ENCODE measurements at regions not wholly inside any gene's neighbourhood (a gene's known extent, or its start where the extent isn't known, plus 50 kb on each side); places are given as distances from the start of the nearest gene placed in this dataset.
"Not testable (repeated sequence)": the region's sequence is repeated elsewhere in the genome, so short reads cannot be mapped to it uniquely, and the experiment has no call there.

GRCh38 chr10:43923328-43923727 is 274.6 kb upstream of the ZNF32 start:
- in situ Hi-C loops (cut with HindIII; ENCODE audit: low sequenced_read_pairs), result no loop called here

GRCh38 chr10:43922335-43923280 is 273.9 kb upstream of the ZNF32 start:
- in situ Hi-C loops (cut with HindIII; ENCODE audit: low sequenced_read_pairs), result no loop called here

- in situ Hi-C loops (cut with HindIII; ENCODE audit: low sequenced_read_pairs), result no loop called here
Measured at GRCh38 chr10:43921881-43922280, 273.2 kb upstream of the ZNF32 start.

- in situ Hi-C loops (cut with HindIII; ENCODE audit: low sequenced_read_pairs), result no loop called here
Measured at GRCh38 chr10:43921478-43921877, 272.8 kb upstream of the ZNF32 start.

GRCh38 chr10:43920236-43920758 is 271.6 kb upstream of the ZNF32 start:
- in situ Hi-C loops (cut with HindIII; ENCODE audit: low sequenced_read_pairs), result not testable (repeated sequence)

- in situ Hi-C loops (cut with HindIII; ENCODE audit: low sequenced_read_pairs), result no loop called here
Measured at GRCh38 chr10:43913676-43914235, 265.1 kb upstream of the ZNF32 start.

GRCh38 chr10:43912469-43912868 is 263.8 kb upstream of the ZNF32 start:
- in situ Hi-C loops (cut with HindIII; ENCODE audit: low sequenced_read_pairs), result no loop called here

GRCh38 chr10:43906490-43906889 is 257.8 kb upstream of the ZNF32 start:
- in situ Hi-C loops (cut with HindIII; ENCODE audit: low sequenced_read_pairs), result no loop called here

GRCh38 chr10:43905512-43906236 is 257.0 kb upstream of the ZNF32 start:
- in situ Hi-C loops (cut with HindIII; ENCODE audit: low sequenced_read_pairs), result no loop called here

GRCh38 chr10:43904844-43905243 is 256.2 kb upstream of the ZNF32 start:
- in situ Hi-C loops (cut with HindIII; ENCODE audit: low sequenced_read_pairs), result no loop called here

- in situ Hi-C loops (cut with HindIII; ENCODE audit: low sequenced_read_pairs), result no loop called here
Measured at GRCh38 chr10:43904301-43904700, 255.6 kb upstream of the ZNF32 start.

GRCh38 chr10:43903451-43903850 is 254.8 kb upstream of the ZNF32 start:
- in situ Hi-C loops (cut with HindIII; ENCODE audit: low sequenced_read_pairs), result no loop called here

- in situ Hi-C loops (cut with HindIII; ENCODE audit: low sequenced_read_pairs), result no loop called here
Measured at GRCh38 chr10:43902842-43903241, 254.2 kb upstream of the ZNF32 start.

- in situ Hi-C loops (cut with HindIII; ENCODE audit: low sequenced_read_pairs), result no loop called here
Measured at GRCh38 chr10:43901744-43902504, 253.2 kb upstream of the ZNF32 start.

GRCh38 chr10:43901302-43901701 is 252.6 kb upstream of the ZNF32 start:
- in situ Hi-C loops (cut with HindIII; ENCODE audit: low sequenced_read_pairs), result no loop called here

- in situ Hi-C loops (cut with HindIII; ENCODE audit: low sequenced_read_pairs), result no loop called here
Measured at GRCh38 chr10:43900571-43900970, 251.9 kb upstream of the ZNF32 start.

- in situ Hi-C loops (cut with HindIII; ENCODE audit: low sequenced_read_pairs), result loop anchor here (5.0 to 10.0 kb wide), 3 partner anchors 42 to 75 kb away; no protein-coding TSS in a partner anchor
Measured at GRCh38 chr10:43899224-43899959, 250.7 kb upstream of the ZNF32 start.

- in situ Hi-C loops (cut with HindIII; ENCODE audit: low sequenced_read_pairs), result loop anchor here (5.0 to 10.0 kb wide), 3 partner anchors 41 to 74 kb away; no protein-coding TSS in a partner anchor
Measured at GRCh38 chr10:43898592-43898991, 249.9 kb upstream of the ZNF32 start.

GRCh38 chr10:43897765-43898419 is 249.2 kb upstream of the ZNF32 start:
- in situ Hi-C loops (cut with HindIII; ENCODE audit: low sequenced_read_pairs), result loop anchor here (5.0 to 10.0 kb wide), 3 partner anchors 41 to 73 kb away; no protein-coding TSS in a partner anchor
